Gastroesophageal sphincter (tissue), 4 donors: ENCODE measurements at regions not wholly inside any gene's neighbourhood (a gene's known extent, or its start where the extent isn't known, plus 50 kb on each side); places are given as distances from the start of the nearest gene placed in this dataset.

Experiments used
- ATAC-seq: fragments of 150-250 bp; one replicate; pipeline ENCODE4 v1.9.1; 2016; ENCODE audit warnings: mild to moderate bottlenecking, moderate library complexity
- H3K27ac ChIP-seq, 4 donors: fragments of 200-600 bp; sonication (generic) in 3 of 4; 1 replicate in 3 of 4; 2 replicates in 1 of 4; pipeline ENCODE4 v1.5.1; 2016 to 2019
- H3K27me3 ChIP-seq: fragments of 200-600 bp; sonication (generic); one replicate; pipeline ENCODE4 v1.5.1; 2019
- H3K36me3 ChIP-seq, 2 donors: fragments of 200-600 bp; sonication (generic); one replicate each; pipeline ENCODE4 v1.5.1; 2019; ENCODE audit warnings: control low read depth in 1 of 2
- H3K4me1 ChIP-seq, 3 donors: fragments of 200-600 bp; sonication (generic); 1 replicate in 2 of 3; 2 replicates in 1 of 3; pipeline ENCODE4 v1.5.1; 2016 to 2019; ENCODE audit warnings: control low read depth in 2 of 3
- H3K4me3 ChIP-seq, 2 donors: fragments of 200-600 bp; sonication (generic); one replicate each; pipeline ENCODE4 v1.5.1; 2019; ENCODE audit warnings: mild to moderate bottlenecking in 1 of 2, moderate library complexity in 1 of 2
- H3K9me3 ChIP-seq, 3 donors: fragments of 200-600 bp; sonication (generic); one replicate each; pipeline ENCODE4 v1.5.1; 2017 to 2019; ENCODE audit warnings: control low read depth in 2 of 3
- EP300 ChIP-seq: sonication (generic); formaldehyde crosslinking; IDR thresholded peaks from one replicate; pipeline ENCODE4 v1.6.1; 2017; ENCODE audit warnings: antibody characterized with exemption, mild to moderate bottlenecking
- POLR2A ChIP-seq, 2 donors: fragments of 450-650 bp; IDR thresholded peaks; one replicate each; pipeline ENCODE4 v1.6.1; 2017; ENCODE audit warnings: antibody characterized with exemption in 2 of 2, mild to moderate bottlenecking in 2 of 2, moderate library complexity in 1 of 2
- POLR2AphosphoS5 ChIP-seq: sonication (generic); formaldehyde crosslinking; IDR thresholded peaks from one replicate; pipeline ENCODE4 v1.6.1; 2017; ENCODE audit warnings: antibody characterized with exemption
- WGBS, 2 donors: methylation state at CpG; one replicate each; pipeline ENCODE4 v1.1.5; 2018; ENCODE audit warnings: low coverage in 1 of 2; 5-methylcytosine and 5-hydroxymethylcytosine counted together
- TF ChIP-seq, protein P1 (sequence below), 4 experiments: fragments of 200-600 bp in 2 of 4; fragments of 450-650 bp in 2 of 4; sonication (generic) in 1 of 4; IDR thresholded peaks; one replicate each; pipeline ENCODE4 v1.5.1; 2017 to 2019; ENCODE audit warnings: antibody characterized with exemption in 4 of 4, mild to moderate bottlenecking in 2 of 4, moderate library complexity in 2 of 4

DNA sequence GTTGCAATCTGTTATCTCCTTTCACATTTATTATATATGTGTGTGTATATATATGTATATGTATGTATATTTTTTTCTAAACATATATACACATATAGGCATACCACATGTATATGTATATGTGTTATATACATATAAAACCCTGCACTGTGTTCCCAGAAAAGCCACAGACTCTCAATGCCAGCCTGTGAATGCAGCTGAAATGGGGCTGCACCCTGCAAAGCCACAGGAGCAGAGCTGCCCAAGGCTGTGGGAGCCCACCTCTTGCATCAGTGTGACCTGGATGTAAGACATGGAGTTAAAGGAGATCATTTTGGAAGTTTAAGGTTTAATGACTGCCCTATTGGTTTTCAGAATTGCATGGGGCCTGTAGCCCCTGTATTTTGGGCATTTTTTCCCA lies 762.3 kb upstream of the ARPP21 start:
- no peak overlapping the region for H3K27ac ChIP-seq
- H3K4me1 ChIP-seq: no peaks in the 10 kb centered on the region
- ATAC-seq: no peak
- no peak overlapping the region for H3K4me3 ChIP-seq
- H3K36me3 ChIP-seq: no peaks in the 10 kb centered on the region
- H3K27me3 ChIP-seq: no peaks in the 10 kb centered on the region
- TF ChIP-seq POLR2A (IDR thresholded peaks at IDR 0.05) (no peak), POLR2AphosphoS5 (no peak), EP300 (no peak)
- TF ChIP-seq, protein P1, sequence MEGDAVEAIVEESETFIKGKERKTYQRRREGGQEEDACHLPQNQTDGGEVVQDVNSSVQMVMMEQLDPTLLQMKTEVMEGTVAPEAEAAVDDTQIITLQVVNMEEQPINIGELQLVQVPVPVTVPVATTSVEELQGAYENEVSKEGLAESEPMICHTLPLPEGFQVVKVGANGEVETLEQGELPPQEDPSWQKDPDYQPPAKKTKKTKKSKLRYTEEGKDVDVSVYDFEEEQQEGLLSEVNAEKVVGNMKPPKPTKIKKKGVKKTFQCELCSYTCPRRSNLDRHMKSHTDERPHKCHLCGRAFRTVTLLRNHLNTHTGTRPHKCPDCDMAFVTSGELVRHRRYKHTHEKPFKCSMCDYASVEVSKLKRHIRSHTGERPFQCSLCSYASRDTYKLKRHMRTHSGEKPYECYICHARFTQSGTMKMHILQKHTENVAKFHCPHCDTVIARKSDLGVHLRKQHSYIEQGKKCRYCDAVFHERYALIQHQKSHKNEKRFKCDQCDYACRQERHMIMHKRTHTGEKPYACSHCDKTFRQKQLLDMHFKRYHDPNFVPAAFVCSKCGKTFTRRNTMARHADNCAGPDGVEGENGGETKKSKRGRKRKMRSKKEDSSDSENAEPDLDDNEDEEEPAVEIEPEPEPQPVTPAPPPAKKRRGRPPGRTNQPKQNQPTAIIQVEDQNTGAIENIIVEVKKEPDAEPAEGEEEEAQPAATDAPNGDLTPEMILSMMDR (IDR thresholded peaks at IDR 0.05): no peak
- H3K9me3 ChIP-seq: no peaks in the 10 kb centered on the region

DNA sequence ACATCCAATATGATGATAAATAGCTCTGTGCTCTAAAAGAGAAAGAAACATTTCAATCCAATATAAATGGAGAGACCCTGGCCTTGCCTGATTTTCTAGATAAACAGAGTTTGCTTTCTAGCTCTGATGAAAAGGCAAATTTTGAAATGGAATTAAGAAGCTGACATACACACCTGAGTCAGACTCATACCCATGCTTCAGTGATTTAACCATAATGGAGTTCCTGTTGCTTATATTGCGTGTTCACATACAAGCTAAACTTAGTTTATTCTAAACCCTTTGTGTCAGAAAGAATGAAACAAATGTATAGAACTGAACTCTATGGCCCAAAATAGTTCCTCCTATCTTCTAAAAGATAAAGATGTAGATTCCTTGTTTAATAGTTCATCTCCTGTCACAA lies 760.8 kb upstream of the ARPP21 start:
- H3K27ac ChIP-seq: no peak overlapping the region
- TF ChIP-seq EP300: no peak
- TF ChIP-seq POLR2A (IDR thresholded peaks at IDR 0.05): no peak
- TF ChIP-seq, protein P1 (IDR thresholded peaks at IDR 0.05): no peak
- TF ChIP-seq POLR2AphosphoS5: no peak
- ATAC-seq: no peak
- H3K4me3 ChIP-seq: no peak overlapping the region
- 70 to 100% methylated on average over 1 of the region's 1 CpG for WGBS, 2 donors
- H3K4me1 ChIP-seq: no peaks in the 10 kb centered on the region
- H3K36me3 ChIP-seq: no peaks in the 10 kb centered on the region
- no peaks in the 10 kb centered on the region for H3K9me3 ChIP-seq
- H3K27me3 ChIP-seq: no peaks in the 10 kb centered on the region

DNA sequence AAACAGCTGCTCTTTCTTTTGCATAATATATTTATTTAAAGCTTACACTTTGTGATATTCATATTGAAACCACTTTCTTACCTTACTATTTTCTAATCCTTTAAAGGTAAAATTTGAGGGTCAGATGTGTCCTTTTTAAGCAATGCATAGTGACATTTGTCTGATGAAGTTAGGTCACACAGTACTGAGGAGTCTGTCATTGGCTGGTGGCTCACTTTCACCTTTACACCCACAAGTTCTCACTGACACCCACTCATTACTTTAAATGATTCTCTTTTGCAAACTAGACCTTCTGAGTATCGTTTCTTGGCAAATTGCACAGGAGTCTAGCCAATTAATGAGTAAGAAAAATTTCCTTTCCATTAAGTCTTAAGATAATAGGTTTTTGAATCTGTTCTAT lies 758.3 kb upstream of the ARPP21 start:
- no peaks in the 10 kb centered on the region for H3K27me3 ChIP-seq
- H3K36me3 ChIP-seq: no peaks in the 10 kb centered on the region
- ATAC-seq: no peak
- no peaks in the 10 kb centered on the region for H3K9me3 ChIP-seq
- TF ChIP-seq EP300 (no peak), POLR2A (IDR thresholded peaks at IDR 0.05) (no peak), POLR2AphosphoS5 (no peak)
- TF ChIP-seq, protein P1 (IDR thresholded peaks at IDR 0.05): no peak
- 11 to 23% methylated on average over 1 of the region's 1 CpG for WGBS, 2 donors
- H3K4me3 ChIP-seq: no peak overlapping the region
- H3K27ac ChIP-seq: no peak overlapping the region
- no peaks in the 10 kb centered on the region for H3K4me1 ChIP-seq

DNA sequence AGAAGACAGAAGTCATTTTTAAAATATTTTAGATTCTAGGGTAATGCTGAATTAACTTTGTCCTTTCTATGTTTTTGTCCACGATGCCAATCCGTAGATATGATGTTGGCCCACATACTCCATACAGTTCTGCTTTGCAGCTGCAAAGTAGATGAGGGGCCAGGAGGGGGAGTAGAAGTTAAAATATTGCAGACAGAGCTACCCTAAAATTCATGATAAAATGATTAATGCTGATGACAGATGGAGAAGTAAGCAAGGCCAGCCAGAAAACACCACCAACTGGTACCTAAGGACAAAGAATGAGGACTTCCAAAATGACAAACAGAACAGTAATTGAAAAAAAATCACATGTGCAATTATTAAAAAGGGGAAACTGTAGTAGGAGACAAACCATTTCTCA lies 756.6 kb upstream of the ARPP21 start:
- Histone ChIP-seq H3K9me3 (no peaks in the 10 kb centered on the region), H3K27ac (no peak overlapping the region), H3K4me1 (no peaks in the 10 kb centered on the region), H3K36me3 (no peaks in the 10 kb centered on the region), H3K4me3 (no peak overlapping the region), H3K27me3 (no peaks in the 10 kb centered on the region)
- TF ChIP-seq POLR2AphosphoS5: no peak
- TF ChIP-seq, protein P1 (IDR thresholded peaks at IDR 0.05): no peak
- TF ChIP-seq POLR2A (IDR thresholded peaks at IDR 0.05): no peak
- TF ChIP-seq EP300: no peak
- WGBS, 2 donors: 87 to 89% methylated on average over 2 of the region's 2 CpGs
- no peak for ATAC-seq

DNA sequence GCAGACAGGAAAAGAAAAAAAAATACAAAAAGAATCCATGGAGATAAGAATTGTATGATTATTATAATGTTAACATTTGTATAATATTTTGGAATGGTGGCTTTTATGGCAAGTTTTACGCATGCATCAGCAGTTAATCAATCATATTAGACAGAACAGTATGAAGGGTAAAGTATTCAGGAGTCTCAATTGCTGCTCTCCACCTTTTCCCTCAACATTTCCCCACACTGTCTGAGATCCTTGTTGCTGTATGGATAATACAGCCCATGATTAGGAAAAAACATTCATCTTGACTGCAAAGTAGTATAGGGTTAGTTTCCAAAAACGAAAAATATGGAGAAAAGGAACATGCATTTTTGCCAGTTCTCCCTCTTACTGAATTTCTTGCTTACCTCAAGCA lies 755.3 kb upstream of the ARPP21 start:
- Histone ChIP-seq H3K27ac (no peak overlapping the region), H3K4me1 (no peaks in the 10 kb centered on the region), H3K36me3 (no peaks in the 10 kb centered on the region), H3K27me3 (no peaks in the 10 kb centered on the region), H3K9me3 (no peaks in the 10 kb centered on the region), H3K4me3 (no peak overlapping the region)
- WGBS, 2 donors: 52 to 96% methylated on average over 2 of the region's 2 CpGs
- TF ChIP-seq POLR2A (IDR thresholded peaks at IDR 0.05) (no peak), EP300 (no peak), POLR2AphosphoS5 (no peak)
- TF ChIP-seq, protein P1 (IDR thresholded peaks at IDR 0.05): no peak
- ATAC-seq: no peak
